ENCODE measurements at regions not wholly inside any gene's neighbourhood (a gene's known extent, or its start where the extent isn't known, plus 50 kb on each side); places are given as distances from the start of the nearest gene placed in this dataset.

DNA sequence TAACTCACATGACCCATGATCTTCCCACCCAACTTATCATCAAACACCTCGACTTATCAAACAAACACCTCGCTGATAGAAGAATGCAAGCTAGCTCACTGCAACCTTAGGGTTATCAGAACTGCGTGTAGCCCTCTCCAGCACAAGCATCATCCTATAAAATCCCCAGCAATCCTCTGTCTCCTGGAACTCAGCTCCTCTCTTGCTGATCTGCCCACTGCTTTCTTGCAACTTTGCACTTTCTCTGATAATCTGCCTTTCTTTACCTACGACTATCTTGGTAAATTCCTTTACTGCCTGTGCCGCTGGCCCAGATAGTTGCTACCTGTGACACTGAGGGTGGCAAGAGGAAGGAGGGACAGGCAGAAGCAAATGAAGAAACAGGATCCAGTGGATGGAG, 210.9 kb downstream of the ACTR3B start:
- H3K27ac ChIP-seq, result no peak overlapping the region
- no peaks in the 10 kb centered on the region for H3K4me1 ChIP-seq
- H3K27me3 ChIP-seq, result no peaks in the 10 kb centered on the region
- TF ChIP-seq POLR2A (IDR thresholded peaks at IDR 0.05), result no peak
- TF ChIP-seq, protein P1, sequence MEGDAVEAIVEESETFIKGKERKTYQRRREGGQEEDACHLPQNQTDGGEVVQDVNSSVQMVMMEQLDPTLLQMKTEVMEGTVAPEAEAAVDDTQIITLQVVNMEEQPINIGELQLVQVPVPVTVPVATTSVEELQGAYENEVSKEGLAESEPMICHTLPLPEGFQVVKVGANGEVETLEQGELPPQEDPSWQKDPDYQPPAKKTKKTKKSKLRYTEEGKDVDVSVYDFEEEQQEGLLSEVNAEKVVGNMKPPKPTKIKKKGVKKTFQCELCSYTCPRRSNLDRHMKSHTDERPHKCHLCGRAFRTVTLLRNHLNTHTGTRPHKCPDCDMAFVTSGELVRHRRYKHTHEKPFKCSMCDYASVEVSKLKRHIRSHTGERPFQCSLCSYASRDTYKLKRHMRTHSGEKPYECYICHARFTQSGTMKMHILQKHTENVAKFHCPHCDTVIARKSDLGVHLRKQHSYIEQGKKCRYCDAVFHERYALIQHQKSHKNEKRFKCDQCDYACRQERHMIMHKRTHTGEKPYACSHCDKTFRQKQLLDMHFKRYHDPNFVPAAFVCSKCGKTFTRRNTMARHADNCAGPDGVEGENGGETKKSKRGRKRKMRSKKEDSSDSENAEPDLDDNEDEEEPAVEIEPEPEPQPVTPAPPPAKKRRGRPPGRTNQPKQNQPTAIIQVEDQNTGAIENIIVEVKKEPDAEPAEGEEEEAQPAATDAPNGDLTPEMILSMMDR (IDR thresholded peaks at IDR 0.05 in 4 of 5, conservative IDR thresholded peaks at IDR 0.05 in 1 of 5), result no peak
- no peak for DNase-seq
- no peaks in the 10 kb centered on the region for H3K9me3 ChIP-seq
- H3K36me3 ChIP-seq, result no peaks in the 10 kb centered on the region
- intact Hi-C loops (cut with DNase I; ENCODE audit: low total_unique reads) (no loop called here), in situ Hi-C loops (cut with MboI; ENCODE audit: low sequenced_read_pairs in 4 of 4) (no loop called here)
- ATAC-seq, result no peak
- H3K4me3 ChIP-seq, result no peak overlapping the region

DNA sequence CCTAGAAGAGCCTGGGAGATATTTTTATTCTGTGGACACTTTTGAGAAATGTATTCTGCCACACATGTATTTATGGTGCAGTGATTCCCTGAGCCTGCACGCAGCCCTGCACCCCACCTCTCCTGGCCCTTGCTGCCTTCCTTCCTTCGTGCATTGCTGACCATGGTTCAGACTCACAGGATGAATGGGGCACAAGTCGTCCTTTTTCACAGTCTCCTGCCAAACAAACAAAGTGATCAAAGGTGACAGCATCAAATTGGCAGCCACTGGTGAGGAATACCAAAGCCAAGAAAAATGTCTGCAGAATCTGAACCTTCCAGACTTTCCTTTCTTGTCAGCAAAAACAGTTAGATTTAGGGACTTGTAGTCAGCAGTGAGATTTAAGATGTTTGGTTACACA, 215.0 kb downstream of the ACTR3B start:
- in situ Hi-C loops (cut with MboI; ENCODE audit: low sequenced_read_pairs in 4 of 4) (no loop called here), intact Hi-C loops (cut with DNase I; ENCODE audit: low total_unique reads) (no loop called here)
- no peaks in the 10 kb centered on the region for H3K9me3 ChIP-seq
- no peak for TF ChIP-seq POLR2A (IDR thresholded peaks at IDR 0.05)
- TF ChIP-seq, protein P1 (IDR thresholded peaks at IDR 0.05 in 4 of 5, conservative IDR thresholded peaks at IDR 0.05 in 1 of 5), result no peak
- no peaks in the 10 kb centered on the region for H3K36me3 ChIP-seq
- H3K4me3 ChIP-seq, result no peak overlapping the region
- DNase-seq (no peak), ATAC-seq (no peak)
- H3K4me1 ChIP-seq, result no peaks in the 10 kb centered on the region
- no peak overlapping the region for H3K27ac ChIP-seq
- no peaks in the 10 kb centered on the region for H3K27me3 ChIP-seq

DNA sequence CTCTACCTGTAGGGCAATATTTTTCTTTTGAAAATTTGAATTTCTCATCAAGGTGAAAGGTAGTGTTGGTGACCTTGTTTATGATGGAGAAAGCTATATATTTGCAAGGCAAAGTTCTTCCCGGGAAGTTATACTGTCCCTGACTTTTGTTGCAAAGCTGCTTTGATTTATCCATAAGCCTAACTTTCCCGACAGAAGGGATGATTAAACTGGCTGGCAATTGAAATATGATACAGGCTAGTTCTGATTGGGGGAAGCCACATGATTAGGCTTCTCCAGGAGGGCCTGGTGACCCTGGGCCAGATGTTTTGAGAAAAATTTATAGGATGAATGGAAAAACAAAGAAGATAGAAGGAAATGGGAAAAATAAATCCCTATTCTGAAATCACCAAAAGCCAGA, 215.5 kb downstream of the ACTR3B start:
- in situ Hi-C loops (cut with MboI; ENCODE audit: low sequenced_read_pairs in 4 of 4), result no loop called here
- TF ChIP-seq, protein P1 (IDR thresholded peaks at IDR 0.05 in 4 of 5, conservative IDR thresholded peaks at IDR 0.05 in 1 of 5), result no peak
- TF ChIP-seq POLR2A (IDR thresholded peaks at IDR 0.05), result no peak
- H3K27me3 ChIP-seq, result no peaks in the 10 kb centered on the region
- no peaks in the 10 kb centered on the region for H3K4me1 ChIP-seq
- H3K4me3 ChIP-seq, result no peak overlapping the region
- no peaks in the 10 kb centered on the region for H3K36me3 ChIP-seq
- ATAC-seq, result no peak
- DNase-seq, result no peak
- no peak overlapping the region for H3K27ac ChIP-seq
- H3K9me3 ChIP-seq, result no peaks in the 10 kb centered on the region
- intact Hi-C loops (cut with DNase I; ENCODE audit: low total_unique reads), result no loop called here

DNA sequence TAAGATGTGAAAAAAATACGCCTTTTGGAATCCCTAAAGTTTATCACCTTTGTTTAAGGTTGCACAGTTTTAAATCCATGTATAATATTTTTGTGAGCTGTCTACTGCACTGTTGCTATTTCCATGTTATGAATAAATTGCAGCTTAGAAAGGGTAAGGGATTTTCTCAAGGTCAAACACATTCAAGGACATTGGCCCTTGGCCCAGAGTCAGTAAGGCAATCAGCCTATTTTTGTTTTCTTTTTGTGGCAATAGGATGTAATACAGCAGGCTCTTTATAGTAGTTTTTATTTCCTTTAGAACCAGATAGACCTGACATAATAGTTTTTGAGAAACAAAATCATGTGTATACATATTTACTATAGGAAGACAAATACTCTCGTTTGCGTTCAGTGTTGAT, 219.8 kb downstream of the ACTR3B start:
- Histone ChIP-seq H3K4me3 (no peak overlapping the region), H3K4me1 (no peaks in the 10 kb centered on the region), H3K36me3 (no peaks in the 10 kb centered on the region), H3K27me3 (no peaks in the 10 kb centered on the region), H3K27ac (no peak overlapping the region), H3K9me3 (no peaks in the 10 kb centered on the region)
- DNase-seq, result no peak
- no peak for TF ChIP-seq POLR2A (IDR thresholded peaks at IDR 0.05)
- TF ChIP-seq, protein P1 (IDR thresholded peaks at IDR 0.05 in 4 of 5, conservative IDR thresholded peaks at IDR 0.05 in 1 of 5), result no peak
- in situ Hi-C loops (cut with MboI; ENCODE audit: low sequenced_read_pairs in 4 of 4) (no loop called here), intact Hi-C loops (cut with DNase I; ENCODE audit: low total_unique reads) (no loop called here)
- no peak for ATAC-seq

DNA sequence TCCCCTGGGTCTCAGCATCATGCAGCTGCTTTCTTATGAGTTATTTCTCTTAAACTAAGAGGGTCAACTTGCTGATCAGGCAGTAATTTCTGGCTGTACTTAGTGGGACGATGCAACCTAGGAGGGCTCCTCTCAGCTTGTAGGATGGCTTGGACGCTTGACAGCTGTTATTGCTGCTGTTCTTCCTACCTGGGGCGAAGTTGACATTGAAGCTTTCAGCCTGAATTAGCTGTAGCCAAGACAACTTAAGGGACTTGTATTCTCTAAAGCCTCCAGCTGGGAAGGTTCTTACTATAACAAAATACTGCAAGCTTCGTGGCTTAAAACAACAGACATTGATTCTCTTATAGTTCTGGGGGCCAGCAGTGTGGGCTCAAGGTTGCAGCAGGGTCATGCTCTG, 224.9 kb downstream of the ACTR3B start:
- no peak for ATAC-seq
- no peaks in the 10 kb centered on the region for H3K9me3 ChIP-seq
- no peaks in the 10 kb centered on the region for H3K36me3 ChIP-seq
- H3K27ac ChIP-seq, result no peak overlapping the region
- H3K4me1 ChIP-seq, result no peaks in the 10 kb centered on the region
- in situ Hi-C loops (cut with MboI; ENCODE audit: low sequenced_read_pairs in 4 of 4) (no loop called here), intact Hi-C loops (cut with DNase I; ENCODE audit: low total_unique reads) (no loop called here)
- H3K4me3 ChIP-seq, result no peak overlapping the region
- H3K27me3 ChIP-seq, result no peaks in the 10 kb centered on the region
- no peak for TF ChIP-seq POLR2A (IDR thresholded peaks at IDR 0.05)
- TF ChIP-seq, protein P1 (IDR thresholded peaks at IDR 0.05 in 4 of 5, conservative IDR thresholded peaks at IDR 0.05 in 1 of 5), result no peak
- DNase-seq, result no peak

All from gastrocnemius medialis (tissue), 4 donors.